Gastrocnemius medialis (tissue), 4 donors: ENCODE measurements at regions not wholly inside any gene's neighbourhood (a gene's known extent, or its start where the extent isn't known, plus 50 kb on each side); places are given as distances from the start of the nearest gene placed in this dataset.

Experiments used
- CTCF ChIP-seq, 5 experiments: fragments of 450-650 bp in 3 of 5; fragments of 200-600 bp in 2 of 5; sonication (generic) in 2 of 5; IDR thresholded peaks in 4 of 5; conservative IDR thresholded peaks in 1 of 5; 1 replicate in 4 of 5; 2 replicates in 1 of 5; pipeline ENCODE4 v1.5.1; 2016 to 2019; ENCODE audit warnings: antibody characterized with exemption in 5 of 5, mild to moderate bottlenecking in 3 of 5, moderate library complexity in 3 of 5
- POLR2A ChIP-seq, 2 donors: fragments of 450-650 bp; IDR thresholded peaks; one replicate each; pipeline ENCODE4 v1.6.1; 2017; ENCODE audit warnings: antibody characterized with exemption in 2 of 2, mild to moderate bottlenecking in 2 of 2, moderate library complexity in 2 of 2

GRCh38 chr19:5224480-5224879, 116.1 kb downstream of the PTPRS start:
- no peak for TF ChIP-seq CTCF (IDR thresholded peaks at IDR 0.05 in 4 of 5, conservative IDR thresholded peaks at IDR 0.05 in 1 of 5)
- TF ChIP-seq POLR2A (IDR thresholded peaks at IDR 0.05), result no peak
